Fibroblast of lung (primary cell): ENCODE measurements at regions not wholly inside any gene's neighbourhood (a gene's known extent, or its start where the extent isn't known, plus 50 kb on each side); places are given as distances from the start of the nearest gene placed in this dataset.
A peak's percentile ranks its signal among the peaks of the same experiment; 100 is the strongest.

Experiments used
- DNase-seq, 2 donors: peaks; one replicate each; pipeline versions ENCODE4 v3.0.0 to v3.0.0-alpha.2; 2010; ENCODE audit warnings: low read depth in 2 of 2
- H2AFZ ChIP-seq: 2 replicates; pipeline ENCODE4 v1.5.1; 2012; ENCODE audit warnings: low read length, control low read depth, inconsistent platforms
- H3K27ac ChIP-seq: 2 replicates; pipeline ENCODE4 v1.5.1; 2011; ENCODE audit warnings: low read length, control low read depth; ENCODE audit not compliant: insufficient read depth
- H3K27me3 ChIP-seq: 2 replicates; pipeline ENCODE4 v1.5.1; 2011; ENCODE audit warnings: mild to moderate bottlenecking, low read length; ENCODE audit not compliant: control insufficient read depth, insufficient read depth
- H3K36me3 ChIP-seq: 2 replicates; pipeline ENCODE4 v1.5.1; 2011; ENCODE audit warnings: low read length; ENCODE audit not compliant: control insufficient read depth, insufficient read depth
- H3K4me1 ChIP-seq: 2 replicates; pipeline ENCODE4 v1.5.1; 2011; ENCODE audit warnings: low read length; ENCODE audit not compliant: control insufficient read depth, insufficient read depth; ENCODE audit errors: extremely low read depth
- H3K4me2 ChIP-seq: 2 replicates; pipeline ENCODE4 v1.5.1; 2011; ENCODE audit warnings: low read length, control low read depth; ENCODE audit not compliant: insufficient read depth; ENCODE audit errors: extremely low read depth
- H3K4me3 ChIP-seq, 4 experiments: fragments of 200-600 bp in 1 of 4; sonication (generic) in 1 of 4; replicated peaks in 1 of 4; 2 replicates each; pipeline ENCODE4 v1.5.1; 2011 to 2016; ENCODE audit warnings: low read length in 4 of 4, low read depth in 3 of 4, mild to moderate bottlenecking in 3 of 4, control low read depth in 2 of 4, inconsistent platforms in 1 of 4, mixed read lengths in 1 of 4; ENCODE audit not compliant: insufficient read depth in 1 of 4; ENCODE audit errors: control extremely low read depth in 1 of 4
- H3K79me2 ChIP-seq: 2 replicates; pipeline ENCODE4 v1.5.1; 2012; ENCODE audit warnings: mild to moderate bottlenecking, low read length, inconsistent platforms; ENCODE audit not compliant: control insufficient read depth, insufficient read depth
- H3K9ac ChIP-seq: 2 replicates; pipeline ENCODE4 v1.5.1; 2011; ENCODE audit warnings: mild to moderate bottlenecking, low read length, control low read depth; ENCODE audit not compliant: insufficient read depth
- H3K9me3 ChIP-seq: 2 replicates; pipeline ENCODE4 v1.5.1; 2012; ENCODE audit warnings: low read depth, low read length; ENCODE audit not compliant: control insufficient read depth, insufficient read depth
- H4K20me1 ChIP-seq: 2 replicates; pipeline ENCODE4 v1.5.1; 2011; ENCODE audit warnings: low read length; ENCODE audit not compliant: control insufficient read depth, insufficient read depth; ENCODE audit errors: extremely low read depth
- CTCF ChIP-seq, 2 donors: IDR thresholded peaks in 1 of 2; conservative IDR thresholded peaks in 1 of 2; 1 replicate in 1 of 2; 2 replicates in 1 of 2; pipeline ENCODE4 v1.5.1; 2011 to 2012; ENCODE audit warnings: low read length in 2 of 2, control low read depth in 1 of 2, inconsistent platforms in 1 of 2, low read depth in 1 of 2, mild to moderate bottlenecking in 1 of 2
- EZH2 ChIP-seq: IDR thresholded peaks from 2 replicates; pipeline ENCODE4 v1.5.1; 2012; ENCODE audit warnings: low read length, control low read depth, mild to moderate bottlenecking; ENCODE audit errors: missing control alignments

GRCh38 chr7:81842361-81842760 is 72.5 kb upstream of the HGF start:
- H3K4me2 ChIP-seq = no peak overlapping the region
- no peaks in the 10 kb centered on the region for H3K27me3 ChIP-seq
- no peak for DNase-seq
- TF ChIP-seq EZH2 (no peak), CTCF (conservative IDR thresholded peaks at IDR 0.05 in 1 of 2, IDR thresholded peaks at IDR 0.05 in 1 of 2; ENCODE audit: low read depth in 1 of 2, low read length in 2 of 2) (no peak)
- no peak overlapping the region for H3K9ac ChIP-seq
- no peaks in the 10 kb centered on the region for H4K20me1 ChIP-seq
- H3K9me3 ChIP-seq = no peaks in the 10 kb centered on the region
- H3K36me3 ChIP-seq = no peaks in the 10 kb centered on the region
- H3K27ac ChIP-seq = no peak overlapping the region
- H3K4me1 ChIP-seq = peaks cover 4% of the 10 kb centered on the region
- no peaks in the 10 kb centered on the region for H3K79me2 ChIP-seq
- no peak overlapping the region for H3K4me3 ChIP-seq
- no peak overlapping the region for H2AFZ ChIP-seq

GRCh38 chr7:81839708-81840369 is 70.0 kb upstream of the HGF start:
- Histone ChIP-seq H3K9me3 (no peaks in the 10 kb centered on the region), H3K4me3 (no peak overlapping the region), H3K79me2 (no peaks in the 10 kb centered on the region), H3K27me3 (no peaks in the 10 kb centered on the region), H3K4me2 (no peak overlapping the region), H3K4me1 (no peaks in the 10 kb centered on the region), H3K9ac (no peak overlapping the region), H4K20me1 (no peaks in the 10 kb centered on the region), H3K27ac (no peak overlapping the region), H2AFZ (no peak overlapping the region), H3K36me3 (no peaks in the 10 kb centered on the region)
- TF ChIP-seq CTCF (conservative IDR thresholded peaks at IDR 0.05 in 1 of 2, IDR thresholded peaks at IDR 0.05 in 1 of 2; ENCODE audit: low read depth in 1 of 2, low read length in 2 of 2) (no peak), EZH2 (no peak)
- no peak for DNase-seq

GRCh38 chr7:81833401-81833800 is 63.6 kb upstream of the HGF start:
- no peak overlapping the region for H3K27ac ChIP-seq
- DNase-seq = peak; percentile 2 to 74
- no peaks in the 10 kb centered on the region for H3K27me3 ChIP-seq
- no peak overlapping the region for H3K9ac ChIP-seq
- no peak overlapping the region for H2AFZ ChIP-seq
- H3K4me1 ChIP-seq = no peaks in the 10 kb centered on the region
- H3K36me3 ChIP-seq = no peaks in the 10 kb centered on the region
- TF ChIP-seq EZH2 = no peak
- no peak for TF ChIP-seq CTCF (conservative IDR thresholded peaks at IDR 0.05 in 1 of 2, IDR thresholded peaks at IDR 0.05 in 1 of 2; ENCODE audit: low read depth in 1 of 2, low read length in 2 of 2)
- no peaks in the 10 kb centered on the region for H3K79me2 ChIP-seq
- no peak overlapping the region for H3K4me3 ChIP-seq
- no peaks in the 10 kb centered on the region for H4K20me1 ChIP-seq
- H3K4me2 ChIP-seq = no peak overlapping the region
- no peaks in the 10 kb centered on the region for H3K9me3 ChIP-seq
